ENCODE measurements at regions not wholly inside any gene's neighbourhood (a gene's known extent, or its start where the extent isn't known, plus 50 kb on each side); places are given as distances from the start of the nearest gene placed in this dataset.

- TF ChIP-seq EZH2 (IDR thresholded peaks at IDR 0.05; ENCODE audit: borderline replicate concordance, low read length) (no peak), CTCF (IDR thresholded peaks at IDR 0.05; ENCODE audit: low read length) (no peak)
These were observed 409.4 kb downstream of the REEP3 start for GRCh38 chr10:63930584-63930983.
